Gastroesophageal sphincter (tissue), 3 donors: ENCODE measurements at regions not wholly inside any gene's neighbourhood (a gene's known extent, or its start where the extent isn't known, plus 50 kb on each side); places are given as distances from the start of the nearest gene placed in this dataset.

Experiments used
- CTCF ChIP-seq, 4 experiments: fragments of 200-600 bp in 2 of 4; fragments of 450-650 bp in 2 of 4; sonication (generic) in 1 of 4; IDR thresholded peaks; one replicate each; pipeline ENCODE4 v1.5.1; 2017 to 2019; ENCODE audit warnings: antibody characterized with exemption in 4 of 4, mild to moderate bottlenecking in 2 of 4, moderate library complexity in 2 of 4
- EP300 ChIP-seq: sonication (generic); formaldehyde crosslinking; IDR thresholded peaks from one replicate; pipeline ENCODE4 v1.6.1; 2017; ENCODE audit warnings: antibody characterized with exemption, mild to moderate bottlenecking
- POLR2A ChIP-seq, 2 donors: fragments of 450-650 bp; IDR thresholded peaks; one replicate each; pipeline ENCODE4 v1.6.1; 2017; ENCODE audit warnings: antibody characterized with exemption in 2 of 2, mild to moderate bottlenecking in 2 of 2, moderate library complexity in 1 of 2

- no peak for TF ChIP-seq CTCF (IDR thresholded peaks at IDR 0.05)
- TF ChIP-seq POLR2A (IDR thresholded peaks at IDR 0.05) = no peak
- TF ChIP-seq EP300 = no peak
These were observed 301.3 kb downstream of the LPIN1 start for GRCh38 chr2:12047761-12048160.
